ENCODE measurements at regions not wholly inside any gene's neighbourhood (a gene's known extent, or its start where the extent isn't known, plus 50 kb on each side); places are given as distances from the start of the nearest gene placed in this dataset.

- no peak for TF ChIP-seq ZNF707 (tag by site-specific recombination; IDR thresholded peaks at IDR 0.05)
These were observed 417.0 kb downstream of the SLC4A3 start (continued) for GRCh38 chr2:220044383-220044782.

- CTCF ChIA-PET, result interaction anchor here (0.6 kb wide), 1 partner anchor 108 kb away, joined by 3 read pairs; no protein-coding TSS in a partner anchor
- Histone ChIP-seq H3K4me3 (ENCODE audit: low read depth, low read length) (no peak overlapping the region), H3K4me1 (ENCODE audit: control insufficient read depth, insufficient read depth, low read length) (no peaks in the 10 kb centered on the region), H3K27ac (ENCODE audit: extremely low read depth, low read depth, low read length) (no peak overlapping the region), H3K9me3 (ENCODE audit: control insufficient read depth, insufficient read depth, low read depth, low read length) (no peaks in the 10 kb centered on the region), H3K36me3 (ENCODE audit: control insufficient read depth in 2 of 2, insufficient read depth in 1 of 2, low read length in 2 of 2) (no peaks in the 10 kb centered on the region)
- TF ChIP-seq ZNF580 (tag by site-specific recombination; IDR thresholded peaks at IDR 0.05), result no peak
- TF ChIP-seq HOXD13 (CRISPR knock-in tag; IDR thresholded peaks at IDR 0.05; ENCODE audit: borderline replicate concordance), result no peak
- no peak for TF ChIP-seq MYNN (tag by site-specific recombination; IDR thresholded peaks at IDR 0.05; ENCODE audit: borderline replicate concordance)
- no peak for TF ChIP-seq BCL11A (tag by site-specific recombination; IDR thresholded peaks at IDR 0.05; ENCODE audit: low read depth)
- no peak for TF ChIP-seq ZFP69B (tag by site-specific recombination; IDR thresholded peaks at IDR 0.05)
- no peak for TF ChIP-seq ZNF626 (tag by site-specific recombination; IDR thresholded peaks at IDR 0.05)
- no peak for TF ChIP-seq ZBTB26 (tag by site-specific recombination; optimal IDR thresholded peaks at IDR 0.05)
- TF ChIP-seq ZNF747 (tag by site-specific recombination; IDR thresholded peaks at IDR 0.05), result no peak
- TF ChIP-seq SCRT1 (tag by site-specific recombination; IDR thresholded peaks at IDR 0.05; ENCODE audit: borderline replicate concordance), result no peak
- TF ChIP-seq ZNF529 (tag by site-specific recombination; IDR thresholded peaks at IDR 0.05; ENCODE audit: insufficient replicate concordance), result no peak
- TF ChIP-seq ZBTB44 (tag by site-specific recombination; IDR thresholded peaks at IDR 0.05), result no peak
- TF ChIP-seq ZNF114 (tag by site-specific recombination; IDR thresholded peaks at IDR 0.05), result no peak
- no peak for TF ChIP-seq ZNF830 (tag by site-specific recombination; IDR thresholded peaks at IDR 0.05; ENCODE audit: low read depth)
- TF ChIP-seq ZFP3 (tag by site-specific recombination; IDR thresholded peaks at IDR 0.05; ENCODE audit: low read depth), result no peak
- no peak for TF ChIP-seq BCL6B (tag by site-specific recombination; IDR thresholded peaks at IDR 0.05)
- no peak for TF ChIP-seq ZBTB1 (tag by site-specific recombination; IDR thresholded peaks at IDR 0.05)
- POLR2A ChIA-PET, result no interaction called here
These were observed 419.1 kb downstream of the SLC4A3 start for GRCh38 chr2:220046507-220046906.

GRCh38 chr2:220051716-220052115, 424.3 kb downstream of the SLC4A3 start:
- ChIA-PET CTCF (interaction anchor here (0.6 kb wide), 2 partner anchors 50 to 276 kb away, joined by 3 read pairs; no protein-coding TSS in a partner anchor), POLR2A (no interaction called here)
- Histone ChIP-seq H3K4me3 (ENCODE audit: low read depth, low read length) (no peak overlapping the region), H3K36me3 (ENCODE audit: control insufficient read depth in 2 of 2, insufficient read depth in 1 of 2, low read length in 2 of 2) (no peaks in the 10 kb centered on the region), H3K9me3 (ENCODE audit: control insufficient read depth, insufficient read depth, low read depth, low read length) (no peaks in the 10 kb centered on the region), H3K4me1 (ENCODE audit: control insufficient read depth, insufficient read depth, low read length) (no peaks in the 10 kb centered on the region), H3K27ac (ENCODE audit: extremely low read depth, low read depth, low read length) (no peak overlapping the region)
- TF ChIP-seq BCL11B (tag by site-specific recombination; IDR thresholded peaks at IDR 0.05; ENCODE audit: low read depth) (no peak), ZNF670 (tag by site-specific recombination; IDR thresholded peaks at IDR 0.05; ENCODE audit: low read depth) (no peak), WT1 (tag by site-specific recombination; IDR thresholded peaks at IDR 0.05) (no peak), ZNF280C (tag by site-specific recombination; IDR thresholded peaks at IDR 0.05) (no peak), PBX3 (CRISPR knock-in tag; IDR thresholded peaks at IDR 0.05) (no peak), PRDM1 (tag by site-specific recombination; IDR thresholded peaks at IDR 0.05) (no peak)
